Spleen (tissue), 11 donors: ENCODE measurements at regions not wholly inside any gene's neighbourhood (a gene's known extent, or its start where the extent isn't known, plus 50 kb on each side); places are given as distances from the start of the nearest gene placed in this dataset.

Experiments used
- DNase-seq: peaks from one replicate; pipeline ENCODE4 v3.0.0-alpha.2; 2020
- H3K27ac ChIP-seq, 8 donors: fragments of 200-600 bp; sonication (generic) in 7 of 8; 1 replicate in 4 of 8; 2 replicates in 4 of 8; pipeline versions ENCODE4 v1.5.0 to v1.8.0; 2016 to 2021; ENCODE audit warnings: inconsistent platforms in 4 of 8, mild to moderate bottlenecking in 4 of 8, moderate library complexity in 1 of 8
- H3K27me3 ChIP-seq, 7 donors: fragments of 200-600 bp; sonication (generic) in 6 of 7; replicated peaks in 1 of 7; 1 replicate in 4 of 7; 2 replicates in 3 of 7; pipeline versions ENCODE4 v1.5.0 to v1.8.0; 2016 to 2021; ENCODE audit warnings: inconsistent platforms in 3 of 7, mild to moderate bottlenecking in 1 of 7
- H3K36me3 ChIP-seq, 6 donors: fragments of 200-600 bp; sonication (generic) in 5 of 6; 1 replicate in 4 of 6; 2 replicates in 2 of 6; pipeline versions ENCODE4 v1.5.0 to v1.8.0; 2016 to 2021; ENCODE audit warnings: inconsistent platforms in 2 of 6
- H3K4me1 ChIP-seq, 6 donors: fragments of 200-600 bp; sonication (generic) in 5 of 6; 1 replicate in 3 of 6; 2 replicates in 3 of 6; pipeline versions ENCODE4 v1.5.0 to v1.8.0; 2016 to 2021; ENCODE audit warnings: inconsistent platforms in 3 of 6
- H3K4me3 ChIP-seq, 8 donors: fragments of 200-600 bp; sonication (generic) in 7 of 8; 1 replicate in 4 of 8; 2 replicates in 4 of 8; pipeline versions ENCODE4 v1.5.0 to v1.8.0; 2016 to 2021; ENCODE audit warnings: inconsistent platforms in 4 of 8, mild to moderate bottlenecking in 4 of 8, moderate library complexity in 2 of 8
- H3K9me3 ChIP-seq, 8 donors: fragments of 200-600 bp; sonication (generic) in 7 of 8; 1 replicate in 4 of 8; 2 replicates in 4 of 8; pipeline versions ENCODE4 v1.5.0 to v1.8.0; 2016 to 2021; ENCODE audit warnings: inconsistent platforms in 4 of 8
- CTCF ChIP-seq, 11 experiments: fragments of 200-600 bp in 7 of 11; fragments of 450-650 bp in 4 of 11; sonication (generic) in 4 of 11; IDR thresholded peaks in 8 of 11; conservative IDR thresholded peaks in 3 of 11; 1 replicate in 7 of 11; 2 replicates in 4 of 11; pipeline versions ENCODE4 v1.4.0 to v1.8.0; 2016 to 2021; ENCODE audit warnings: antibody characterized with exemption in 11 of 11, inconsistent platforms in 4 of 11, mild to moderate bottlenecking in 1 of 11
- POLR2A ChIP-seq, 3 donors: fragments of 450-650 bp; IDR thresholded peaks; one replicate each; pipeline ENCODE4 v1.5.1; 2017; ENCODE audit warnings: antibody characterized with exemption in 3 of 3, mild to moderate bottlenecking in 1 of 3
- POLR2AphosphoS5 ChIP-seq, 3 donors: sonication (generic); formaldehyde crosslinking; IDR thresholded peaks; one replicate each; pipeline ENCODE4 v1.5.1; 2017; ENCODE audit warnings: antibody characterized with exemption in 3 of 3
- WGBS, 5 donors: extraction: QIAGEN DNeasy Blood & Tissue Kit in 3 of 5; methylation state at CpG; one replicate each; pipeline versions ENCODE4 v1.1.5 to v1.1.7; 2013 to 2018; 5-methylcytosine and 5-hydroxymethylcytosine counted together
- intact Hi-C: fragments of 100-400 bp; cut with DNase I; formaldehyde crosslinking; loops from one replicate; pipeline ENCODE4 v1.15.0; 2023; ENCODE audit warnings: low total_unique reads
- donor health status: healthy with polysubstance abuse.
- donor health status: DM: no; HTN: no; CAD: no; lungs with moderate emphysema.
- donor health status: DM: no; HTN: no; CAD: no.
- donor health status: Bipolar disorder and iron deficiency.
- donor health status: healthy.
- donor health status: DM: no; HTN: no; CAD: no.
- donor health status: DM: yes; HTN: yes; CAD: no.

DNA sequence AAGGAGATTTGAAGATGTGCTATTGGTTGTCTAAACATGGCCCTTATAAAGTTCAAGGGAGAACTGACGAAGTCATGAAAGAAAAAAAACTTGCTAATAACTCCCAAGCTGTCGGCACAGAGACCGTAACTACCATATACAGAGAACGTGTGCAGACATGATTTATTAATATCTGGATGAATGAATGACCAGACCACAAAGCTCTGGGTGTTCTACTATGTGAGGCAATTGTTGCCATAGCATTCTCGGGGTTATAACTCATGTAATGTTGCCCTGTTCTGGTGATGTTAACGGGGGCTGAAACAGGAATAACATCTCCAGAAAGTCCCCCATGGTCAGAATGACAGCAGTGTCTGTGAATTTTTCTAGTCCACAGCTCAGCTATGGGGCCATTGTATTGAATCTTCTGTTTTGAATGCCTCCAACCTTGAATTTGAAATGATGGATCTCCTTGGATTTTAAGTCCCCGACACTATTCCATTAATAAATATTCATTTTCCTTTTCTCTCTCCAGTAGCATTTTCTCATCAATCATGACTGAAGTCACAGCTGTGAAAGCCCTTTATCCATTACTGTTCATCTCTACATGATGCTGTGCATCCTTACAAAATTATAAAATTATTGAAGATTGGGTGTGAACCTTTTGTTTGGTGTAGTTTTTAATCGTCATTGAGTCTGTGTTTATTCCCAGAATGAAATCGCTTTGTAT lies 483.4 kb upstream of the KLHL29 start:
- H3K9me3 ChIP-seq = no peaks in the 10 kb centered on the region
- WGBS, 5 donors = 73 to 77% (median 75%) methylated on average over 9 of the region's 9 CpGs
- no peak overlapping the region for H3K4me3 ChIP-seq
- DNase-seq = no peak
- H3K27me3 ChIP-seq = no peaks in the 10 kb centered on the region
- no peaks in the 10 kb centered on the region for H3K4me1 ChIP-seq
- no peak overlapping the region for H3K27ac ChIP-seq
- H3K36me3 ChIP-seq = no peaks in the 10 kb centered on the region
- TF ChIP-seq CTCF (IDR thresholded peaks at IDR 0.05 in 8 of 11, conservative IDR thresholded peaks at IDR 0.05 in 3 of 11) (no peak), POLR2AphosphoS5 (IDR thresholded peaks at IDR 0.05) (no peak), POLR2A (IDR thresholded peaks at IDR 0.05) (no peak)
- intact Hi-C loops = no loop called here

DNA sequence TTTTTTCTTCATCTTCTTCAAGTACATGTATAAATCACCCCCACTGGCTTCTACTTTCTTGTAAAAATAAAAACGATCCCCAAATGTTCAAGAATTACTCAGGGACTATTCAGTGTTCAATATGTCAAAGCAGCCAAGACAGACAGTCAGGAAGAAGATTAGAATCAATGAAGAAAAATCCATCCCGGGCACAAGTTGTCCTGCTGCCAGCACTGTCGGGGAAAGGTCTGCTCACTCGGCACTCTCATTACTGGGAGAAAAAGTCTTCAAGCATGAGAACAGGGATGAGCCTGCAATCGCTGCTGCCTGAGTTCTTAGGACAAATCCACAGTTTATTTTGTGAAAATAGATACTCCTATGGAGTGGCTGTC lies 482.8 kb upstream of the KLHL29 start:
- Histone ChIP-seq H3K4me1 (no peaks in the 10 kb centered on the region), H3K4me3 (no peak overlapping the region), H3K27me3 (no peaks in the 10 kb centered on the region), H3K27ac (no peak overlapping the region), H3K9me3 (no peaks in the 10 kb centered on the region), H3K36me3 (no peaks in the 10 kb centered on the region)
- intact Hi-C loops = no loop called here
- WGBS, 5 donors = 69 to 81% (median 77%) methylated on average over 5 of the region's 5 CpGs
- no peak for DNase-seq
- TF ChIP-seq CTCF (IDR thresholded peaks at IDR 0.05 in 8 of 11, conservative IDR thresholded peaks at IDR 0.05 in 3 of 11) (no peak), POLR2AphosphoS5 (IDR thresholded peaks at IDR 0.05) (no peak), POLR2A (IDR thresholded peaks at IDR 0.05) (no peak)

DNA sequence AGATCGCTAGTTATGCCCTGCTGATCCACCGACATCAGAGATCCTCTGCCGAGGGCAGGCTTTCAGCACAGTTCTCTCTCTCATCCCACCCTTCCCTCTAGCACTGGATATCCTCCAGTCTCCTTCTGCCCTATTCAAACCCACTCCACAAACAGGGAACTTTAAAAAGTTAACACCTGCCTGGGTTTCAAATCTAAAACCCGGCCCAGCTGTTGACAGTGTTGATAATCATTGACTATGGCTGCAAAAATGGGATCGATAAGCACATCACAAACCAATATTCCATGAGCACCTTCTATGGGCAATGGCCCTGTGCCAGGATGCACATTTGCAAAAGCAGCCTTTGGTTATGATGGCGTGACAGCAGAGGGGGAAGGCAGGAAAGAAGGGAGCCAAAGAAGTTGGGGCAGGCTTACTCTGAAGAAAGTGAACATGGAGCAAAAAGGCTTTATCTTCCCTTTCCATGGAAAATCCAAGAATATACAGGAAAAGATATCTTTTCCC lies 482.3 kb upstream of the KLHL29 start:
- DNase-seq = no peak
- Histone ChIP-seq H3K27me3 (no peaks in the 10 kb centered on the region), H3K36me3 (no peaks in the 10 kb centered on the region), H3K27ac (no peak overlapping the region), H3K4me3 (no peak overlapping the region), H3K9me3 (no peaks in the 10 kb centered on the region), H3K4me1 (no peaks in the 10 kb centered on the region)
- intact Hi-C loops = no loop called here
- 88 to 96% (median 94%) methylated on average over 6 of the region's 6 CpGs for WGBS, 5 donors
- TF ChIP-seq POLR2AphosphoS5 (IDR thresholded peaks at IDR 0.05) = no peak
- TF ChIP-seq CTCF (IDR thresholded peaks at IDR 0.05 in 8 of 11, conservative IDR thresholded peaks at IDR 0.05 in 3 of 11) = no peak
- no peak for TF ChIP-seq POLR2A (IDR thresholded peaks at IDR 0.05)

DNA sequence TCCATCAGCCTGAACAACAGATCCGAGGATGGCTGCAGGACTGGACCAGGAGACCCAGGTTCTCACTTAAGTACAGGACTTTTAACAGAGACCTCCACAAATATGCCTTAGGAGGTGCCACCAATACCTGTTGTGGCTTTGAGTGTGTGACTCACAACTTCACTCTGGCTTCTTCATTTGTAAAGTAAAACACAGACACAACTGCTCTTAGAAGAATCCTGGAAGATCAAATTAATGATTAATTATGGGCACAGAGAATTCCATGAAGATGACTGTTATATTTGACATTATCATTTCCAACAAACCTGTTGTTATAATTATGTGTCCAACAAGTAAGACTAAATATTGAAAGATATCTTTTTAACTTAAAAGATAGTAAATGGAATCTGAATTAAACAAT lies 481.4 kb upstream of the KLHL29 start:
- no peaks in the 10 kb centered on the region for H3K36me3 ChIP-seq
- H3K27ac ChIP-seq = no peak overlapping the region
- WGBS, 5 donors = 52 to 76% (median 70%) methylated on average over 1 of the region's 1 CpG
- H3K27me3 ChIP-seq = no peaks in the 10 kb centered on the region
- no peak for DNase-seq
- intact Hi-C loops = no loop called here
- TF ChIP-seq CTCF (IDR thresholded peaks at IDR 0.05 in 8 of 11, conservative IDR thresholded peaks at IDR 0.05 in 3 of 11) = no peak
- no peak for TF ChIP-seq POLR2A (IDR thresholded peaks at IDR 0.05)
- TF ChIP-seq POLR2AphosphoS5 (IDR thresholded peaks at IDR 0.05) = no peak
- H3K4me1 ChIP-seq = no peaks in the 10 kb centered on the region
- H3K4me3 ChIP-seq = no peak overlapping the region
- no peaks in the 10 kb centered on the region for H3K9me3 ChIP-seq
